ENCODE measurements at regions not wholly inside any gene's neighbourhood (a gene's known extent, or its start where the extent isn't known, plus 50 kb on each side); places are given as distances from the start of the nearest gene placed in this dataset.

DNA sequence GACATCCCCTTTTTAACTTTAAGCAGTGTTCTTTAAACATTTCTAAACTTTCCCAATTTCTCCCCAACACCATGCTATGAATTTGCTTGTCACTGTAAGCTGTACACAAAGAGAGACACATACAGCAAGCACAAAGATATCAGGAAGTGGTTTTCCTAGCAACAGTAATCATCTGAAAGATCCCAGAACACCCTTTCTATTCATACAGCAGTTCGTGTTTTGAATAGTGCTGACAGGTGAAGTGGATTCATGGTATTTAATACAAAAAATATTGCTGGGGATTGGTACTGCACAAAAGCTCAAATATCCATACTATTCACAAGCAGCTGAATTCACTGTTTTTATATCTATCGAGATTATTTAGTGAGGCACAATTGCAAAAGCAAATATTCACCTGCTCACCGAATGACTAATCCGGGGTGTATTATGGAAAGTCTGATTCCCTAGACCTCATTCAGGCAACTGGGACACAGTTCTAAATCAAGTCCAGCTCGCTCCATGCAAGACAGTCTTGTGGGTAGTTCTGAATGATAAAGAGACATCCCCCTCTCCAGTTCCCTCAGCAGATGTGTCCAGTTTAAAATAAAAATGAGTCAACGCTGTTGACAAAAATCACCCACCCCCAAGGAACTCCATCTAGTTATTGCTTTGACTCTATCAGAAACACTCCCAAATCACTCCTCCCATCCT lies 107.1 kb upstream of the TSHZ2 start:
- no peaks in the 10 kb centered on the region for H3K4me1 ChIP-seq
- TF ChIP-seq, protein P1, sequence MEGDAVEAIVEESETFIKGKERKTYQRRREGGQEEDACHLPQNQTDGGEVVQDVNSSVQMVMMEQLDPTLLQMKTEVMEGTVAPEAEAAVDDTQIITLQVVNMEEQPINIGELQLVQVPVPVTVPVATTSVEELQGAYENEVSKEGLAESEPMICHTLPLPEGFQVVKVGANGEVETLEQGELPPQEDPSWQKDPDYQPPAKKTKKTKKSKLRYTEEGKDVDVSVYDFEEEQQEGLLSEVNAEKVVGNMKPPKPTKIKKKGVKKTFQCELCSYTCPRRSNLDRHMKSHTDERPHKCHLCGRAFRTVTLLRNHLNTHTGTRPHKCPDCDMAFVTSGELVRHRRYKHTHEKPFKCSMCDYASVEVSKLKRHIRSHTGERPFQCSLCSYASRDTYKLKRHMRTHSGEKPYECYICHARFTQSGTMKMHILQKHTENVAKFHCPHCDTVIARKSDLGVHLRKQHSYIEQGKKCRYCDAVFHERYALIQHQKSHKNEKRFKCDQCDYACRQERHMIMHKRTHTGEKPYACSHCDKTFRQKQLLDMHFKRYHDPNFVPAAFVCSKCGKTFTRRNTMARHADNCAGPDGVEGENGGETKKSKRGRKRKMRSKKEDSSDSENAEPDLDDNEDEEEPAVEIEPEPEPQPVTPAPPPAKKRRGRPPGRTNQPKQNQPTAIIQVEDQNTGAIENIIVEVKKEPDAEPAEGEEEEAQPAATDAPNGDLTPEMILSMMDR (IDR thresholded peaks at IDR 0.05), result no peak

DNA sequence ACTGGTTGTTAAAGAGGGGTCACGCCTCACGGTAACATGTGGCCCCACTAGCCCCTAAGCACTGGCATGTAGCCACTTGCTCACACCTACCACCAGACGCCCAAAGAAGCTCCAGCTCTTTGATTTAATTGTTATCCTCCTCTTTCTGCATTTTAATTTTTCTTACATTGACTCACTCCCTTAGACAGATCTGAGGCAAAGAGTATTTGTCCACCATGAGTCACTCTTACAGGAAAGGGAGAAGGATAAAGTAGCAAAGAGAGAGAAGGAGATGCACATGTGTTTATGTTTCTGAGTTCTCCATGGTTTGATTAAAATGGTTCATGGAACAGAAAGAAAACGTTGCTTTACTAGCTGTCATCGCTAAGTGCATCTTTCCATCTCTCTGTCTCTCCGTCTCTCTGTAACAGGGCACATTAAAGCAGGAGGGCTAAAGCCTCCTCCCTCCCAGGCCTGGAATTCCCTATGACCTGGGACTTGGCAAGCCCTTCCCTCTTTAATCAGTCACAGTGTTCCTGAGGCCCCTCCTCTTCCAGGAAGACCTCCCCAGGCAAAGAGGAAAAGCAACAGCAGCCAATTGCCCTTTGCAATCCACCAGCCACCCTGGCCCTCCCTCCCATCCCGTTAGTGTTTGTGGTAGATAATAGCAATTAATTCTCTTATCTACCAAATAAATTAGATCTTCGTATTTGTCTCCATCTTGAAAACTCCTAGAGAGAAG lies 112.8 kb upstream of the TSHZ2 start:
- Histone ChIP-seq H3K27ac (peak overlapping the region in 1 of 2 donors; percentile 7), H3K36me3 (no peaks in the 10 kb centered on the region)

More for the DNA sequence above, 107.1 kb upstream of the TSHZ2 start:
- H3K27me3 ChIP-seq, result no peaks in the 10 kb centered on the region
- no peaks in the 10 kb centered on the region for H3K9me3 ChIP-seq
- no peaks in the 10 kb centered on the region for H3K36me3 ChIP-seq
- no peak overlapping the region for H3K27ac ChIP-seq
- DNase-seq (ENCODE audit: low spot score), result no peak
- no peak overlapping the region for H3K4me3 ChIP-seq

DNA sequence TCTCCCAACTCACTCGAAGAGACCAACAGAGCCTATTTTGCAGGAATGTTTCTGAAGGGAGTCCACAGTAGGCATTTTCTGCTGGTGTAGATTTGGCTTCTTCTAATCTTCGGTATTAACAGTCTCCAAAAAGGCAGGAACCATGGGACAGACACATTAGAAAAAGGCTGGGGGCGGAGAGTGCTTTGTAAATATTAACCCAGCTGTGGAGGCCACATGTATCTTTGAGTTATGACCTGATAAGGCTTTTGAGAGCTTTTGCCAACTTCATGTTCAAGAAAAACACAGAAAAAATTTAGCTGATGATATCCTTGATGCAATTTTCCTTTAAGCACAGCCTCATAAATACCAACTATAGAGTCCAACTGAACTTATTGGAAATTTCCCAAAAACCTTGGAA lies 119.4 kb upstream of the TSHZ2 start:
- TF ChIP-seq, protein P1 (IDR thresholded peaks at IDR 0.05), result no peak
- no peak for DNase-seq (ENCODE audit: low spot score)
- H3K27me3 ChIP-seq, result no peaks in the 10 kb centered on the region
- H3K4me3 ChIP-seq, result no peak overlapping the region
- no peaks in the 10 kb centered on the region for H3K4me1 ChIP-seq
- H3K27ac ChIP-seq, result no peak overlapping the region
- no peaks in the 10 kb centered on the region for H3K36me3 ChIP-seq
- H3K9me3 ChIP-seq, result no peaks in the 10 kb centered on the region

More for the DNA sequence above, 112.8 kb upstream of the TSHZ2 start:
- Histone ChIP-seq H3K4me3 (no peak overlapping the region), H3K4me1 (no peaks in the 10 kb centered on the region), H3K27me3 (no peaks in the 10 kb centered on the region), H3K9me3 (no peaks in the 10 kb centered on the region)
- TF ChIP-seq, protein P1 (IDR thresholded peaks at IDR 0.05), result no peak
- DNase-seq (ENCODE audit: low spot score), result no peak

DNA sequence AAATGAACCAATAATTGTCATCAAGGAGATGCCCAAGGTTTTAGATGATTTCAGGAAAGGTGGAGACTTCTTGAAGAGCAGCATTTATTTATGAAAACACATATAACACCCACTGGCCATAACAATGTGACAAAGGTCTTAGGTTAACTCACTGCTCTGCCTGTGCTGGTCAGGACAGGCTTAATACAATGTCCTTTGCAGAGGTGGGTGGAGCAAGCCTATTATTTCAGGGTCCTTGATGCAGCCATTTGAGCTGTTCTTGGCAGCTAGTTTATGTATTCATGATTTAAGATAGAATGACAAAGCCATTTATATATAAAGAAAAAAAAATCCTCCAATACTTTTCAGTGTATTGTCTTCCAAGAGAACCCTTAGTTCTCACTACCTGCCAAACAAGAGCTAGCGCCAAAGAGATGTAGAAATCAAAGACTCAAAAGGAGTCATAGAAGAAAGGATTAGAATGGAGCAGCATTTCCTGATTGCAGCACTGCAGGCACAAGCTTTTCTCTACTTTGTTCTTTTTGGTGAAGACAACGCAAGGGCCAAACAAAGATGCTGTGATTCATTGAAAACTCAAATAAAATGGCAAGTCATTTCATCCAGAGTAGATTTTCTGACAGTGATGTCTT lies 124.3 kb upstream of the TSHZ2 start:
- H3K27ac ChIP-seq, result no peak overlapping the region
- H3K4me3 ChIP-seq, result no peak overlapping the region
- H3K4me1 ChIP-seq, result no peaks in the 10 kb centered on the region
- DNase-seq (ENCODE audit: low spot score), result no peak
- no peaks in the 10 kb centered on the region for H3K27me3 ChIP-seq
- no peaks in the 10 kb centered on the region for H3K9me3 ChIP-seq
- H3K36me3 ChIP-seq, result no peaks in the 10 kb centered on the region
- TF ChIP-seq, protein P1 (IDR thresholded peaks at IDR 0.05), result no peak

DNA sequence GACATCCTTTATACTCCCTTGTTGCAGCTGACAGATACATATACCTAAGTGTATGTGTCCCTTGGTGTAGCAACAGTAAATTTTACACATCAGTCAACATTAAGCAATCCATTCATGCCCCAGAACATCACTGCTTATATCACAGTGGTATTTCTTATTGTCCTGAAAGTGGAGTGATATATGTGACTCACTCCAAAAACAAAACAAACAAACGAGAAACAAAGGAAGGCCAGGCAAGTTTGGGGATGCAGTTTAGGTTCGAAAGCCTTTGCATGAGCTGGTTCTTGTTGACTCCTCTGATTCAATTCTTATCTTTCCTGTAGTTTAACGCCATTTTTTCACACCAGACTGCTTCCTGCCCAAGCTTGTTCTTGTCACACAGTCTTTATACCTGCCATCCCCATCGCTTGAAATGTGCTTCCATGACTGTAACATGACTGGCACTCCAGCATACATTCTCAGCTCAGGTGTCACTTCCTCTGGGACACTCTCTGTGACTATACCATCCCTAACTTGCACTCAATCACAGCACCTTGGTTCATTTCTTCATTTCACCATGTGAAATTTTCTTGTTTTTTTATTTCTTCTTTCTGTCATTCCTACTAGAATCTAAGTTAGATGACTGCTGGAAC lies 125.0 kb upstream of the TSHZ2 start:
- H3K4me3 ChIP-seq, result no peak overlapping the region
- TF ChIP-seq, protein P1 (IDR thresholded peaks at IDR 0.05), result no peak
- no peak for DNase-seq (ENCODE audit: low spot score)
- H3K9me3 ChIP-seq, result no peaks in the 10 kb centered on the region
- H3K4me1 ChIP-seq, result no peaks in the 10 kb centered on the region
- no peak overlapping the region for H3K27ac ChIP-seq
- H3K27me3 ChIP-seq, result no peaks in the 10 kb centered on the region
- H3K36me3 ChIP-seq, result no peaks in the 10 kb centered on the region
